ENCODE measurements at regions not wholly inside any gene's neighbourhood (a gene's known extent, or its start where the extent isn't known, plus 50 kb on each side); places are given as distances from the start of the nearest gene placed in this dataset.

DNA sequence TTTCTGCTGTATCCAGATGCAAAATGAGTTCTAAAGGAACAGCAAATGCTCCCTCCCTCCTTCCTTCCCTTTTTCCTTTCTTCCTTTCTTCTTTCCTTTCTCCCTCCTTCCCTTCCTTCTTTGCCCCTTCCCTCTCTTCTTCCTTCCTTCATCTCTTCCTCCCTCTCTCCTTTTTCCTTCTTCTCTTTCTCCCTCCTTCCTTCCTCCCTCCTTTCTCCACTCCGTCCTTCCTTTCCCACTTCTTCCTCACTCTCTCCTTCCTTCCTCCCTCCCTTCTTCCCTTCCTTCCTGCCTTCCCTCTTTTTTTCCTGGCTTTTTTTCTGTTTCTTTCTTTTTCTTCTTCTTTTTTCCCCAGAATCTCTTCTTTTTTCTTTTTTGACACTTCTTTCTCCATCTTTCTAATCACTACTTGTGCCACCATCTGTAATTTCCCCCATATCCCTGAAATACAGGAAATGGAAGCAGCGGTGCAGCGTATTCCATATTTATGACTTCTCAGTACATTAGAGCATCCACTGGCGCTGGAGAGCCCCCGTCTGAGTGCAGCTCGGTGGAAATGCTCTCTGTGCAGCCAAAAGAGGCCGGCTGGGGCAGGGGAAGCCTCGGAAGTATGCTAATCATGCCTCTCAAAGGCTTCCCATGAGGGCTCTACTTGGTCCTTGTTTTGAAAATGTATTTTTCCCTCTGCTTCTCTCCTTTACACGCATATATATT is 275.6 kb downstream of the TSHZ3 start:
- TF ChIP-seq, protein P1, sequence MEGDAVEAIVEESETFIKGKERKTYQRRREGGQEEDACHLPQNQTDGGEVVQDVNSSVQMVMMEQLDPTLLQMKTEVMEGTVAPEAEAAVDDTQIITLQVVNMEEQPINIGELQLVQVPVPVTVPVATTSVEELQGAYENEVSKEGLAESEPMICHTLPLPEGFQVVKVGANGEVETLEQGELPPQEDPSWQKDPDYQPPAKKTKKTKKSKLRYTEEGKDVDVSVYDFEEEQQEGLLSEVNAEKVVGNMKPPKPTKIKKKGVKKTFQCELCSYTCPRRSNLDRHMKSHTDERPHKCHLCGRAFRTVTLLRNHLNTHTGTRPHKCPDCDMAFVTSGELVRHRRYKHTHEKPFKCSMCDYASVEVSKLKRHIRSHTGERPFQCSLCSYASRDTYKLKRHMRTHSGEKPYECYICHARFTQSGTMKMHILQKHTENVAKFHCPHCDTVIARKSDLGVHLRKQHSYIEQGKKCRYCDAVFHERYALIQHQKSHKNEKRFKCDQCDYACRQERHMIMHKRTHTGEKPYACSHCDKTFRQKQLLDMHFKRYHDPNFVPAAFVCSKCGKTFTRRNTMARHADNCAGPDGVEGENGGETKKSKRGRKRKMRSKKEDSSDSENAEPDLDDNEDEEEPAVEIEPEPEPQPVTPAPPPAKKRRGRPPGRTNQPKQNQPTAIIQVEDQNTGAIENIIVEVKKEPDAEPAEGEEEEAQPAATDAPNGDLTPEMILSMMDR (conservative IDR thresholded peaks at IDR 0.05), result no peak
- no peak overlapping the region for H3K27ac ChIP-seq

DNA sequence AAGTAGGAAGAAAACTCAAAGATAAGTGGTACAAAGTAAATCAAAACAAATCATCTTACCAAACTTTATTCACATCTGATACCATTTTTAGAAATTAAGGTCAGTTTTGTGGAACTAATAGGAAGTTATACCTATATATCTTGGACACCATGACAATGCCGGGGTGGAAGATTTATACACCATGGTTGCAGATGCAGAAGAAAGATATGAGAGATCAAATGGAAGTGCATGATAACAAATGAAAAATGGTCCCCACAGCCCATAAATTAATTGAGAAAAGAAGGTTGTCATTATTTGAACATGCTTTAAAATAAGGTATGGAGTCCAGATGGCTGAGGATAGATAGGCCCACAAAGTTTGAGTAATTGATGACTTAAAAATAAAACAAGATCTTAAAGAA is 276.8 kb downstream of the TSHZ3 start:
- TF ChIP-seq, protein P1 (conservative IDR thresholded peaks at IDR 0.05), result no peak
- H3K27ac ChIP-seq, result no peak overlapping the region

DNA sequence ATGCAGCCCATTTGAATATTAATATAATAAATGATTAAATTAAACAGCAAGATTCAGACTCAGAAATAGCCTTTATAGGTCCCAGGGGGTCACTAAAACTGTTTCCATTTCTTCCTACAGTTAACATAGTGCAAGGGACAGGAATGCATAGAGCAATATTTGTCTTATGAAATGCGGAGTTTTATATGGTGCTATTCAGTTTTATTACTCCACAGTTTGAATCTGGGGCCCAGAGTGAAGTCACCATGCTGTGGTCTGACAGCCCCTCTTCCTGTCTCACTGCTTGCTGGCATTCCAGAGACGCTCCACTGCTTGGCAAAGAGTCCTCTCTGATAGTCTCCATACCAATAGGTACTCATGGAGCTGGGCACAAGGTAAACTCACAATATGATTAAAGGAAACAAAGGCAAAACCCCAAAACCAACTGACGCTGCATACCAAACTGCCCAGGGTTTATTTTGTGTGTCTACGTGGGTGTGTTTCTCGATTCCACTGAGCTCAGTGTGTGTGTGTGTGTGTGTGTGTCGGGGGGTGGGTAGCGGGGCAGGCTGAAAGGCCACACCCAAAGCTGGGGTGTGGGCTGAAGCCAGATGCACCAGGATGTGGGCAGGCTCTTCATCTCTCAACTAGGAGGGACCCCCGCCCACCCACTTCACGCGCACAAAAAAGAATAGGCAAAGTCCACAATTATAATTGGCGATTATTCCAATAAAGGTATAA is 277.9 kb downstream of the TSHZ3 start:
- TF ChIP-seq, protein P1 (conservative IDR thresholded peaks at IDR 0.05), result no peak
- H3K27ac ChIP-seq, result no peak overlapping the region

DNA sequence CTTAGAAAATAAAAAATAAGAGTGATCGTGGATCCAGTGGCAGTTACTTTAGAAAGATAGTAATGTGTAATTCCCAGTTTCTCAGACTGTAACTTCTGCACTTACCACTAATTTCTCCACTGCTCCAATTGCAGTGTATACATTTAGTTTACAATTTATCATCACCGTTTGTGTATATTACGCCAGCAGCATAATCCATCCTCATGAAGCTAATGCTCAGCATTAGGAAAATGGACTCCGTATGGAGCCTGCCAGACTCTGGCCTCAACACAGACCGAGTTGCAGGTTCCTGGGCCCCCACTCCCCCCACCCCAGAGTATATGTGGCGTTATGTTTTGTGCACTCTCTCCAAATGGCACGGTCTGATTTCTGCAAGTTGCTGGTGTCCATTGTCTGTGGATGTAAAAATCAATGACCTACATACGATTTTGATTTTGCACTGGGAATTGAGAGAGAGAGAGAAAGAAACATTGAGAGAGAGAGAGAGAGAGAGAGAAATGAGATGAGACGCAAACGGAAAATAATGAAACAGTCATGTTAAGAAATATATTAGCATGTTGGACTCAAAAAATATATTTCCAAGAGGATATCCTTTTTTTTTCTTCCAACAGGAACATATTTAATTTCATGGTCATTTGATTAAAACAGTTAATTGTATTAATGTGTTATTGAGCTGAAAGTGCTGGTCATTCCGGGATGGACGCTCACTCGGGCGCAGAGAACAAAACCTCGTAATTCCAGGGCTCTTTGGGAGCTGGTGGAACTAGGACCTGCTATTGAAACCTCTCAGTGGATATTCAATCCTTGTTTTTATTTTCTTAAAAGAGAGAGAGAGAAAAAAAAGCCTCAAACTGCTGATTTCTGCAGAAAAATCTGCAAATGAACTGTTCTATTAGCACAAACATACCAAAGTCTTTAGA is 278.8 kb downstream of the TSHZ3 start:
- no peak overlapping the region for H3K27ac ChIP-seq
- TF ChIP-seq, protein P1 (conservative IDR thresholded peaks at IDR 0.05), result no peak

DNA sequence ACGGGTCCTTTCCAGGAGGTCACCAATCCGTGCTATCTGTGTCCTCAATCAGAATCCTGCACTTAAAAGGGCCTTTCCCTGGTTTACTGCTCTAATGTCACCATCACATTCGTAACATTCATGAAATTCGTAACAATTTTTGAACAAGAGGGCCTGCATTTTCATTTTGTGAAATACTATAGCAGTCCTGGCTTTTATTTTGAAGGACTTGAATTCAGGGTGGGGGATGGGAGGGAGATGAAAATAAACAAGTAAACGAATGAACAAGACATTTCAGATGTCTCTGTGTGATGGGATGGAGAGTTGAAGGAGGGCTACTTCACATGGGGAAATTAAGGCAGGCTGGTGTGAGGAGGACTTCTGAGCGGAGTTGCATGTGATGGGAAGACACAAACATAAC is 281.0 kb downstream of the TSHZ3 start:
- TF ChIP-seq, protein P1 (conservative IDR thresholded peaks at IDR 0.05), result no peak
- no peak overlapping the region for H3K27ac ChIP-seq

DNA sequence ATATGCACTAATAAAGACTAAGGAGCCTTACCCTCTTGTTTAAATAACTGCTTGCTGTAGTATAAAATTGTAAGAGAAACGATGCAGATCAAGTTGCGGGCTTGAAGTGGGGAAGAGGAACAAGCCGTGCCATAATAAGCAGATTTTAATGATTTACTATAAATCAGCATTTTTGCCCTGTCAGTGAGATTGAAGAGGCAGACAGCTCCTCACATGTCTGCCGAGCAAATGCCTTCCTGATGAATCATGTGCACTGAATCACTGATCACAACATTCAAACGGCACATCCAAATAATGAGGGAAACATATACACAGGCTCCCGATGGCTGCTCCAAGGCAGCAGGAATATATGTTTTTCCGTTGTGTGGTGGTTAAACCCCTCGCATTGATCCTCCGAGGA is 282.9 kb downstream of the TSHZ3 start:
- no peak overlapping the region for H3K27ac ChIP-seq
- TF ChIP-seq, protein P1 (conservative IDR thresholded peaks at IDR 0.05), result no peak

DNA sequence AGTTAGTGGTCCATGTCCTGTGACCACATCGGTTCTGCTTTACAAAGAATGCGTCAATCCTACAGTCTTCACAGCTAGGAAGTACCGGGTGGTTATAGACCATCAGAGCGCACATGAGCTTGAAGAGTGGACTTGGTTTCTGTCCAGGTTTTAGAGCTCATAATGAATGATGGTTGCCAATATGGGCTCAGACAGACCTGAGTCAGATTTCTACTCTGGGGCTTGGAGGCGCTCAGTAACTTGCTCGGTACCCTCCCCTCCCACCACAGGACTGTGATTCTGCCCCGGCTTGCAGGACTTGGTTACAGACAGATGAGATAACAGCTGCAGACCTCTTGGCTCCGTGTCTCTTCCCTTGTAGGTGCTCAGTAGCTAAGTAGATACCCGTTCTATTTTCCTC is 284.7 kb downstream of the TSHZ3 start:
- TF ChIP-seq, protein P1 (conservative IDR thresholded peaks at IDR 0.05), result no peak
- no peak overlapping the region for H3K27ac ChIP-seq

Measured in VCaP (cell line).